Spleen (tissue), 7 donors: ENCODE measurements at regions not wholly inside any gene's neighbourhood (a gene's known extent, or its start where the extent isn't known, plus 50 kb on each side); places are given as distances from the start of the nearest gene placed in this dataset.

Experiments
- POLR2AphosphoS5 ChIP-seq, 3 donors: sonication (generic); formaldehyde crosslinking; IDR thresholded peaks; one replicate each; pipeline ENCODE4 v1.5.1; 2017; ENCODE audit warnings: antibody characterized with exemption in 3 of 3
- TF ChIP-seq, protein P1 (sequence below), 11 experiments: fragments of 200-600 bp in 7 of 11; fragments of 450-650 bp in 4 of 11; sonication (generic) in 4 of 11; IDR thresholded peaks in 8 of 11; conservative IDR thresholded peaks in 3 of 11; 1 replicate in 7 of 11; 2 replicates in 4 of 11; pipeline versions ENCODE4 v1.4.0 to v1.8.0; 2016 to 2021; ENCODE audit warnings: antibody characterized with exemption in 11 of 11, inconsistent platforms in 4 of 11, mild to moderate bottlenecking in 1 of 11
- donor health status: DM: no; HTN: no; CAD: no; lungs with moderate emphysema.
- donor health status: DM: no; HTN: no; CAD: no.
- donor health status: DM: no; HTN: no; CAD: no.

DNA sequence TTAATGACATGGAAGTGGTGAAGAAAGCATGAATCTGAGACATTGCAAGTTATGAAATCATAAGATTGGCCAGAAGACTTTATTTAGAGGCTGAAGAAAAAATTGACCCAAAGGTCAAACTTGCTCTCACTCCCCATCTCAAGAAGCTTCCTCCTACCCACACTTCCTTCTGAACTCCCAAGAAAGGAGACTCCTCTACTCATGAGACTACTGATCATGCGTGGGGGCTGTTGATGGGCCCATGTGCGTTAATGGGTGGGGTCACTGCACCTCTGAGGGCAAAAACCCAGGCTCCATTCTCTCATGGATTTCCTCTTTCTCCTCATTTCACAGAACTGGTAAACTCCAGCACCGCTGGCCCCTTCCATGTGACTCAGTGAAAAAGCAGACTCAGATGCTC lies 470.6 kb upstream of the ARID1B start:
- TF ChIP-seq, protein P1, sequence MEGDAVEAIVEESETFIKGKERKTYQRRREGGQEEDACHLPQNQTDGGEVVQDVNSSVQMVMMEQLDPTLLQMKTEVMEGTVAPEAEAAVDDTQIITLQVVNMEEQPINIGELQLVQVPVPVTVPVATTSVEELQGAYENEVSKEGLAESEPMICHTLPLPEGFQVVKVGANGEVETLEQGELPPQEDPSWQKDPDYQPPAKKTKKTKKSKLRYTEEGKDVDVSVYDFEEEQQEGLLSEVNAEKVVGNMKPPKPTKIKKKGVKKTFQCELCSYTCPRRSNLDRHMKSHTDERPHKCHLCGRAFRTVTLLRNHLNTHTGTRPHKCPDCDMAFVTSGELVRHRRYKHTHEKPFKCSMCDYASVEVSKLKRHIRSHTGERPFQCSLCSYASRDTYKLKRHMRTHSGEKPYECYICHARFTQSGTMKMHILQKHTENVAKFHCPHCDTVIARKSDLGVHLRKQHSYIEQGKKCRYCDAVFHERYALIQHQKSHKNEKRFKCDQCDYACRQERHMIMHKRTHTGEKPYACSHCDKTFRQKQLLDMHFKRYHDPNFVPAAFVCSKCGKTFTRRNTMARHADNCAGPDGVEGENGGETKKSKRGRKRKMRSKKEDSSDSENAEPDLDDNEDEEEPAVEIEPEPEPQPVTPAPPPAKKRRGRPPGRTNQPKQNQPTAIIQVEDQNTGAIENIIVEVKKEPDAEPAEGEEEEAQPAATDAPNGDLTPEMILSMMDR (IDR thresholded peaks at IDR 0.05 in 8 of 11, conservative IDR thresholded peaks at IDR 0.05 in 3 of 11) = no peak
- no peak for TF ChIP-seq POLR2AphosphoS5 (IDR thresholded peaks at IDR 0.05)
